Esophagus (tissue), 2 donors: ENCODE measurements at regions not wholly inside any gene's neighbourhood (a gene's known extent, or its start where the extent isn't known, plus 50 kb on each side); places are given as distances from the start of the nearest gene placed in this dataset.

Experiments used
- H3K27ac ChIP-seq, 2 donors: one replicate each; pipeline ENCODE4 v1.5.1; 2013; ENCODE audit warnings: low read depth in 2 of 2, mild to moderate bottlenecking in 2 of 2, inconsistent platforms in 1 of 2, low read length in 1 of 2, moderate library complexity in 1 of 2
- H3K27me3 ChIP-seq, 2 donors: one replicate each; pipeline ENCODE4 v1.6.1; 2013; ENCODE audit warnings: low read length in 2 of 2, control low read depth in 1 of 2, mild to moderate bottlenecking in 1 of 2; ENCODE audit not compliant: insufficient read depth in 2 of 2, control insufficient read depth in 1 of 2
- H3K36me3 ChIP-seq, 2 donors: one replicate each; pipeline ENCODE4 v1.6.1; 2013; ENCODE audit warnings: low read length in 1 of 2; ENCODE audit not compliant: control insufficient read depth in 2 of 2, insufficient read depth in 2 of 2
- H3K4me1 ChIP-seq, 2 donors: one replicate each; pipeline ENCODE4 v1.6.1; 2013; ENCODE audit warnings: low read length in 1 of 2; ENCODE audit not compliant: control insufficient read depth in 2 of 2, insufficient read depth in 2 of 2
- H3K4me3 ChIP-seq, 2 donors: one replicate each; pipeline ENCODE4 v1.5.1; 2013; ENCODE audit warnings: low read length in 2 of 2, mild to moderate bottlenecking in 2 of 2, low read depth in 1 of 2, moderate library complexity in 1 of 2
- H3K9me3 ChIP-seq, 2 donors: one replicate each; pipeline ENCODE4 v1.6.1; 2013; ENCODE audit warnings: mild to moderate bottlenecking in 2 of 2, low read depth in 1 of 2, low read length in 1 of 2, moderate library complexity in 1 of 2; ENCODE audit not compliant: control insufficient read depth in 2 of 2, insufficient read depth in 1 of 2
- WGBS, 2 donors: extraction: QIAGEN DNeasy Blood & Tissue Kit; methylation state at CpG; one replicate each; pipeline ENCODE4 v1.1.7; 2013; 5-methylcytosine and 5-hydroxymethylcytosine counted together
- donor health status: healthy with polysubstance abuse.
- donor health status: Bipolar disorder and iron deficiency.

- 87 to 91% methylated on average over 2 of the region's 2 CpGs for WGBS, 2 donors
- Histone ChIP-seq H3K36me3 (no peaks in the 10 kb centered on the region), H3K27ac (no peak overlapping the region)
These were observed 59.9 kb upstream of the IPO9 start for GRCh38 chr1:201769072-201769471.

DNA sequence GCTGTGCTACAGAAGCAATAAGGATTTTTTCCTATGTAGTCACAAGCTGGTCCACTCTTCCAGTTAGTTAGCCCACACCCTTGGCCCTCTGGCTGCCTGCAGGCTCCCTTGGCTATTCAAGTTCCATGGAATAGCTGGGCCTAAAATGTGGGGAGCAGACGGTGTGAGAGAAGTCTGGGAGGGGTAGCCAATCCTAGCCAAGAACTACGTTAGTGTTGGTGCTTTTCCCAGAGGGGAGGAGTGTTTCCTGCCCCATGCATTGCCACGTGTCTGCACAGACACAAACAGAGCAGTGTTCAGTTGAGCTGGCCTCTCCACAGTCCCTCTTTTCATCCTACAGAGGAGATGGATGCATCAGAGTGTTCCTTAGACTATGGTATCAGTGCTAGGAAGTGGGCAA, 59.0 kb upstream of the IPO9 start:
- H3K36me3 ChIP-seq, result no peaks in the 10 kb centered on the region
- no peak overlapping the region for H3K4me3 ChIP-seq
- H3K27ac ChIP-seq, result no peak overlapping the region
- 20 to 34% methylated on average over 3 of the region's 3 CpGs for WGBS, 2 donors
- H3K27me3 ChIP-seq, result no peaks in the 10 kb centered on the region
- peaks cover 0 to 1% of the 10 kb centered on the region in 2 donors for H3K9me3 ChIP-seq
- H3K4me1 ChIP-seq, result peaks cover 0 to 3% of the 10 kb centered on the region in 2 donors

More at GRCh38 chr1:201769072-201769471, 59.9 kb upstream of the IPO9 start:
- Histone ChIP-seq H3K9me3 (peaks cover 0 to 1% of the 10 kb centered on the region in 2 donors), H3K4me3 (no peak overlapping the region), H3K27me3 (no peaks in the 10 kb centered on the region), H3K4me1 (peaks cover 0 to 3% of the 10 kb centered on the region in 2 donors)

DNA sequence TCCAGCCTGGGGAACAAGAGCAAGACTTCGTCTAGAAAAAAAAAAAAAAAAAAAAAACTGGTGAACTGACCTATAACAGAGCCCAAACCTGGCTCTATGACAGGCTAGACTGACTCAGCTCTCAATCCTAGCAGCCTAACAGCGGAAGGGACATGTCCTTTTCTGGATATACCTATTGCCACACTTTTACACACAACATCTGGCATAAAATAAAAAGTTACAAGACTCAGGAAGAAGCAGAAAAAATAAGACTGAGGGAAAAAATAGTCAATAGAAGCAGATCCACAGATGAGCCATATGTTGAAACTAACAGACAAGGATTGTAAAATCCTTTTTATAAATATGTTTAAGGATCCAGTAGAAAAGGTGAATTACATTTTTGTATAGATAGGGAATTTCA, 57.5 kb upstream of the IPO9 start:
- Histone ChIP-seq H3K4me3 (no peak overlapping the region), H3K4me1 (peaks cover 0 to 3% of the 10 kb centered on the region in 2 donors), H3K9me3 (peaks cover 0 to 1% of the 10 kb centered on the region in 2 donors), H3K36me3 (no peaks in the 10 kb centered on the region), H3K27me3 (no peaks in the 10 kb centered on the region), H3K27ac (no peak overlapping the region)
- WGBS, 2 donors, result 82 to 90% methylated on average over 2 of the region's 2 CpGs

DNA sequence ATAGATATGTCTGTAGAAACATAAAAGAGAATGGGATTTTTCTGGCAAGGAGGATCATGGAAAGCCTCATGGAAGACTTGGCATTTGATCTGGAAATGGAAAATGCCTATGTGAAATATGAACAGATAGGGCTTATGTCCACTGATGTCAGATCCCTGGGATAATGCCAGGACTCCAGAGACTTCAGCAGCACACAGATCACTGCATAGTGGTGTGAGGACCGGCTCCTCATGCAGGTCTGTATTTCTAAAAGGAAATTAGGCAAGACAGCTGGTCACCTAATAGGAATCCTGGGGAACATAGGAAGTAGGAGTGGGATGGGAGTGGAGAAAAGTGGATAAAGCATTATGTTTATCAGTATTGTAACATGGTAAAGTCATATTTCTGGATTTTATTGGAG, 56.8 kb upstream of the IPO9 start:
- H3K4me1 ChIP-seq, result peaks cover 0 to 3% of the 10 kb centered on the region in 2 donors
- H3K9me3 ChIP-seq, result peaks cover 0 to 1% of the 10 kb centered on the region in 2 donors
- H3K36me3 ChIP-seq, result no peaks in the 10 kb centered on the region
- H3K4me3 ChIP-seq, result no peak overlapping the region
- WGBS, 2 donors, result 88 to 98% methylated on average over 1 of the region's 1 CpG
- no peak overlapping the region for H3K27ac ChIP-seq
- H3K27me3 ChIP-seq, result no peaks in the 10 kb centered on the region

DNA sequence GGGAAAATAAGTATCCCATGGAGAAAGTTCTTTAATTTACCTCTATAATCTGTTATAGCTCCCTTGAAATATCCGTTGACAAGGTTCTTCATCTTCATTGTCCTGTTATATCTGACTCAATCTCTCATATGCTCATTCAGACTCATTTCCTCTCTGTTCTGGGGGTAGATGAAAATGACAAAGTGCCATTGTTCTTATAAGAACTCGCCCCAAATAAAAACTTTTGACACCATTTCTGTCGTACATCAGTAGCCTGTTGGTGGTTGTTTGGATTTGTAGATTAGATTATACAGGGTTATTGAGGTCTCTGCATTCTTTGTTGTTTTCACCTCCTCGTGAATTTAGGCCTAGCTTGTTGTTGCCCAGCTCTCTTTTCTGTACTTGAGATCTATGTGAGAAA, 55.2 kb upstream of the IPO9 start:
- whole genome bisulfite sequencing, 2 donors, result 80 to 81% methylated on average over 4 of the region's 4 CpGs
- no peak overlapping the region for H3K27ac ChIP-seq
- H3K36me3 ChIP-seq, result no peaks in the 10 kb centered on the region
- peaks cover 0 to 1% of the 10 kb centered on the region in 2 donors for H3K9me3 ChIP-seq
- H3K4me1 ChIP-seq, result peaks cover 0 to 3% of the 10 kb centered on the region in 2 donors
- H3K4me3 ChIP-seq, result no peak overlapping the region
- H3K27me3 ChIP-seq, result no peaks in the 10 kb centered on the region

DNA sequence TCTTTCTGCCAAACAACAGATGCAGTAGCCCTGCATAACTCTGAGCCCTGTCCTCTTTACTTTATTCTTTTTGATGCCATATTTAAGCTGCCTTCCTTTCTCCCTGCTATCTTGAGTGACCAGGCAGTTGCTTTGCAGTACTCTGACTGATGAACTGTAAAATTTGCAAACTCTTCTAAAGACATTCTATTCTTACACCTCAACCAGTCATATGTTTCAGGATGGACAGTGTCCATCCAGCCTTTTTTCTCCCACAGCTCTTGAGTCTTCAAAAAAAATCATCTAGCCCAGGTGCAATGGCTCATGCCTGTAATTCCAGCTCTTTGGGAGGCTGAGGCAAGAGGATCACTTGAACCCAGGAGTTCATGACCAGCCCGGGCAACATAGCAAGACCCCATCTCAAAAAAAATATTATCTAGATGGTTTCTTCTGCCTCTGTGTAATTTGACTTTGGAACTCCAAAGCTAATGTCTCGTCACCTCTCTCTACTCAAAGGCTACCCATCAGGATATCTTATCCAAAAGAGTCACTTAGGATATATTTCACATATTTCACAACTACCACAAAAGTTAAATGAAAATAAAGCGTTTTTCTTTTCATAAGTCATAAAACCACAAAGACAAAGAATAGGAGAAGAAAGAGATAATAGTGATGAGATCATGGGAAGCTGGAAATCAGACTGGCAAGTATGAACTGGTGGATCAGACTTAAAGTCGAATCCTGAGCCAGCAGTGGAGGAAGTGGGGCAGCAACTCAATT, 54.6 kb upstream of the IPO9 start:
- H3K36me3 ChIP-seq, result no peaks in the 10 kb centered on the region
- H3K4me1 ChIP-seq, result peaks cover 0 to 3% of the 10 kb centered on the region in 2 donors
- H3K27me3 ChIP-seq, result no peaks in the 10 kb centered on the region
- no peak overlapping the region for H3K27ac ChIP-seq
- peaks cover 0 to 1% of the 10 kb centered on the region in 2 donors for H3K9me3 ChIP-seq
- H3K4me3 ChIP-seq, result no peak overlapping the region
- 55% methylated on average over 4 of the region's 4 CpGs for WGBS, 2 donors

DNA sequence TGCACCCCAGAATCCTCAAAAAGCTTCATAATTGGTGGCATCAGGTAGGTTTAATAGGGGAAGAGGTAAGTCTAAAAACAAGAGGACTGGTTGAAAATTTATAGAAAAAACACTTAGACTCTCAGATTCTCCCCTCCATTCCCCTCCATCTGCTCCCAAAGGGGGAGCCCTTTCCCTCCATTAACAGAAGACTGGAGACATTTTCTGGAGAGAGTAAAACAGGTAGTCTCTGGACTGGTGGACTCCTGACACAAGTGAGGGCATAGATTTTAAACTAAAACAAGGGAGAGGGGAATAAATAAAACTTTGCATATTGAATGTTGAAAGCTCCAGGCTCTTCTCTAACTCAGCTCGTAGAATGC, 54.0 kb upstream of the IPO9 start:
- Histone ChIP-seq H3K27me3 (no peaks in the 10 kb centered on the region), H3K4me3 (no peak overlapping the region), H3K36me3 (no peaks in the 10 kb centered on the region), H3K27ac (no peak overlapping the region), H3K4me1 (peaks cover 0 to 2% of the 10 kb centered on the region in 2 donors), H3K9me3 (peaks cover 0 to 1% of the 10 kb centered on the region in 2 donors)
- 97 to 100% methylated on average over 1 of the region's 1 CpG for WGBS, 2 donors

DNA sequence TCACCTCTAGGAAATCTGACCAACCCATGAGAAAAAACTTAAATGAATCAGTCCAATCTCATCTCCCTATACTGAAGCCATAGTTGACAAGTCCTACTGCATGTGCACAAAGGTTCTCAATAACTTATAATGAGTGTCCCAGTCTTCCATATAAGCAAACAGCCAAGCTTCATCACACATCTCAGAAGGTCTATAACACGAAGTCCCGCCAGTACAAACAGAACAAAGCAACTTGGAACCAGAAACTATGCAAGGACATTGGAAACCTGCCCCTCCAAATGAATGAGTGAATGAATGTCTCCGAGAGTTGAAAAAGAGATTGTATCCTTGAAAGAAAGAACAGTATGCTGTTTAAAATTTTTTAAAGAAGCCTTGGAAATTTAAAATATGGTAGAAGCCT, 53.6 kb upstream of the IPO9 start:
- no peak overlapping the region for H3K27ac ChIP-seq
- no peak overlapping the region for H3K4me3 ChIP-seq
- H3K9me3 ChIP-seq, result peaks cover 0 to 1% of the 10 kb centered on the region in 2 donors
- no peaks in the 10 kb centered on the region for H3K27me3 ChIP-seq
- no peaks in the 10 kb centered on the region for H3K4me1 ChIP-seq
- no peaks in the 10 kb centered on the region for H3K36me3 ChIP-seq
- 91 to 92% methylated on average over 3 of the region's 3 CpGs for WGBS, 2 donors

DNA sequence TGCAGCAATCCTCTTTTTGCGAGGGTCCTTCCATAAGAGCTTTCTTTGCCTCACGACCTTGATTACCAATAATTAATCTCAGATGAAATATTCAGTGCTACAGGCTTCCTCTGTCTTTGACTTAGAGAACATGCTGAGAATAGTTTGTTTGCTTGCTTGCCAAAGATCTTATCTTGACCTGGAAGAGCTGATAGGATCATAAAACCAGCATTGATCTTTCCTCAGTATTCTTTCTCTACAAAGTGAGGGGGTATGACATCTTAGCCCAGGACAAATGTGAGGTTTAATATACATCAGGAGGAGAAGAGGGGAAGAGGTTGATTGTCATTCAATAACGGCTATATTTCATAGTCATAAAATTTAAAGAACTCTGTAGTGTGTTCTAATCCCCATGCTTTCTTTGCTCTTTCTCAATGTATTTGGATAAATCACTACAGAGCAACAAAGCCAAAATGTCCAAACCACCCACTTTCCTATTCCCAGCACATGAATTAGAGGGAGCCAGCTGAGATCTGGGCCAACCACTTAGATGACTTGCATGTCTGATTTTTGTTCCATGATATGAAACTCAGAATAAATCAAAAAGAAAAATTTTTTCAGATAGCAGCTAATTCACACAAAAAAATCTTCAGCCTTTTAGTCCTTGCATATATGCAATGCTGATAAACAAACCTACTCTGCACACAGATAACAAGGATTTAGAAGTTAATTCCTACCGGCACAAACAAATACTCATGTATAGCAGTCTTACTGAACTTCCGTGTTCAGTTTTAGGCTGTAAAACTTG, 50.5 kb upstream of the IPO9 start:
- H3K9me3 ChIP-seq, result no peaks in the 10 kb centered on the region
- H3K4me3 ChIP-seq, result no peak overlapping the region
- peaks cover 6 to 11% of the 10 kb centered on the region in 2 donors for H3K36me3 ChIP-seq
- no peak overlapping the region for H3K27ac ChIP-seq
- 61 to 65% methylated on average over 5 of the region's 5 CpGs for WGBS, 2 donors
- H3K27me3 ChIP-seq, result no peaks in the 10 kb centered on the region
- peaks cover 0 to 2% of the 10 kb centered on the region in 2 donors for H3K4me1 ChIP-seq
